ENCODE measurements at regions not wholly inside any gene's neighbourhood (a gene's known extent, or its start where the extent isn't known, plus 50 kb on each side); places are given as distances from the start of the nearest gene placed in this dataset.

GRCh38 chr10:123269017-123269552, 114.9 kb downstream of the BUB3 start (continued):
- no peak for TF ChIP-seq ETS1 (conservative IDR thresholded peaks at IDR 0.05; ENCODE audit: control insufficient read depth, low read depth, low read length)
- TF ChIP-seq AFF4 (CRISPR knock-in tag; IDR thresholded peaks at IDR 0.05), result no peak

- Histone ChIP-seq H3K36me3 (ENCODE audit: control insufficient read depth, insufficient read depth, low read length) (no peaks in the 10 kb centered on the region), H3K79me2 (ENCODE audit: control insufficient read depth, insufficient read depth, low read length) (no peaks in the 10 kb centered on the region), H3K27me3 (ENCODE audit: control insufficient read depth in 2 of 2, insufficient read depth in 2 of 2, low read length in 2 of 2) (peaks cover 2 to 8% of the 10 kb centered on the region in 2 experiments; a peak in 4 of 5 replicates), H3K9ac (ENCODE audit: insufficient read depth in 1 of 2, low read depth in 2 of 2, low read length in 2 of 2) (no peak overlapping the region), H3K27ac (ENCODE audit: extremely low read depth, low read depth, low read length) (no peak overlapping the region), H3K4me3 (no peak overlapping the region), H3K9me3 (replicated peaks; ENCODE audit: control insufficient read depth, insufficient read depth, low read depth, low read length) (no peaks in the 10 kb centered on the region), H4K20me1 (replicated peaks; ENCODE audit: control insufficient read depth, insufficient read depth, low read length) (no peaks in the 10 kb centered on the region), H3K4me2 (ENCODE audit: insufficient read depth, low read length) (no peak overlapping the region), H3K9me1 (ENCODE audit: control insufficient read depth, insufficient read depth, low read length) (no peaks in the 10 kb centered on the region), H3K4me1 (replicated peaks in 1 of 2; ENCODE audit: control insufficient read depth in 2 of 2, insufficient read depth in 2 of 2, low read length in 2 of 2) (no peaks in the 10 kb centered on the region), H2AFZ (ENCODE audit: low read depth, low read length) (no peak overlapping the region)
- POLR2A ChIA-PET, result no interaction called here
- ATAC-seq (no peak), FAIRE-seq (no peak), DNase-seq (ENCODE audit: extremely low read depth in 1 of 4, low spot score in 3 of 4) (no peak)
- CTCF ChIA-PET (ENCODE audit: low intra/inter-chr PET ratio), result no interaction called here
- intact Hi-C loops (cut with micrococcal nuclease), result loop anchor here (5.0 to 10.0 kb wide), 2 partner anchors 137 to 225 kb away; no protein-coding TSS in a partner anchor
- BruUV-seq (replicated peaks), result no TSS peak
- in situ Hi-C loops (cut with MboI), result no loop called here
- 0% methylated on average over 2 of the region's 2 CpGs for WGBS (ENCODE audit: insufficient coverage, low coverage, missing lambda C conversion rate)
- no peak for TF ChIP-seq MTF1 (CRISPR knock-in tag; IDR thresholded peaks at IDR 0.05; ENCODE audit: borderline replicate concordance)
- TF ChIP-seq THRAP3 (IDR thresholded peaks at IDR 0.05; ENCODE audit: borderline replicate concordance), result no peak
- no peak for TF ChIP-seq PRPF4 (IDR thresholded peaks at IDR 0.05; ENCODE audit: insufficient read depth, low read depth, low read length, poor library complexity, severe bottlenecking)
- no peak for TF ChIP-seq MAX (CRISPR knock-in tag; IDR thresholded peaks at IDR 0.05)
- no peak for TF ChIP-seq ZNF239 (CRISPR knock-in tag; IDR thresholded peaks at IDR 0.05)
- no peak for TF ChIP-seq CLOCK (CRISPR knock-in tag; IDR thresholded peaks at IDR 0.05; ENCODE audit: borderline replicate concordance)
- TF ChIP-seq ZNF512 (tag; IDR thresholded peaks at IDR 0.05), result no peak
- no peak for TF ChIP-seq BRD4 (IDR thresholded peaks at IDR 0.05)
These were observed 115.5 kb downstream of the BUB3 start for GRCh38 chr10:123269675-123270074.
